GM12878 (cell line): ENCODE measurements at regions not wholly inside any gene's neighbourhood (a gene's known extent, or its start where the extent isn't known, plus 50 kb on each side); places are given as distances from the start of the nearest gene placed in this dataset.
A peak's percentile ranks its signal among the peaks of the same experiment; 100 is the strongest.

ENCODE experiments used
- ATF2 ChIP-seq: IDR thresholded peaks from 2 replicates; pipeline ENCODE4 v1.6.1; 2012; ENCODE audit warnings: low read length, inconsistent platforms
- ATF7 ChIP-seq: fragments of 450-650 bp; IDR thresholded peaks from 2 replicates; pipeline ENCODE4 v1.6.1; 2016; ENCODE audit warnings: low read depth, mild to moderate bottlenecking
- BACH1 ChIP-seq: fragments of 450-650 bp; IDR thresholded peaks from 2 replicates; pipeline ENCODE4 v1.6.1; 2017; ENCODE audit warnings: mild to moderate bottlenecking, borderline replicate concordance
- BCL11A ChIP-seq: IDR thresholded peaks from 2 replicates; pipeline ENCODE4 v1.6.1; 2011; ENCODE audit warnings: low read depth, low read length
- CBFB ChIP-seq: IDR thresholded peaks from 2 replicates; pipeline ENCODE4 v1.6.1; 2016; ENCODE audit warnings: antibody characterized with exemption, low read depth
- CBX5 ChIP-seq: sonication (generic); IDR thresholded peaks from 2 replicates; pipeline ENCODE4 v1.6.1; 2016; ENCODE audit warnings: low read depth, moderate library complexity, mild to moderate bottlenecking, inconsistent platforms
- CREB1 ChIP-seq: IDR thresholded peaks from 2 replicates; pipeline ENCODE4 v1.6.1; 2012; ENCODE audit warnings: low read depth, mild to moderate bottlenecking, inconsistent platforms
- CREM ChIP-seq: IDR thresholded peaks from 2 replicates; pipeline ENCODE4 v1.6.1; 2014; ENCODE audit warnings: antibody characterized with exemption, low read depth
- DPF2 ChIP-seq: fragments of 450-650 bp; IDR thresholded peaks from 2 replicates; pipeline ENCODE4 v1.6.1; 2017; ENCODE audit warnings: mild to moderate bottlenecking
- EGR1 ChIP-seq, 2 experiments: IDR thresholded peaks; 1 replicate in 1 of 2; 2 replicates in 1 of 2; pipeline ENCODE4 v1.6.1; 2011 to 2012; ENCODE audit warnings: low read depth in 2 of 2, low read length in 2 of 2, borderline replicate concordance in 1 of 2, mild to moderate bottlenecking in 1 of 2, moderate library complexity in 1 of 2
- ETV6 ChIP-seq, 2 experiments: fragments of 450-650 bp in 1 of 2; IDR thresholded peaks in 1 of 2; conservative IDR thresholded peaks in 1 of 2; 2 replicates each; pipeline ENCODE4 v1.6.1; 2014; ENCODE audit warnings: antibody characterized with exemption in 1 of 2, borderline replicate concordance in 1 of 2, low read depth in 1 of 2, mild to moderate bottlenecking in 1 of 2, moderate library complexity in 1 of 2
- FOXM1 ChIP-seq: IDR thresholded peaks from 2 replicates; pipeline ENCODE4 v1.6.1; 2012; ENCODE audit warnings: low read depth, mild to moderate bottlenecking, inconsistent platforms, low read length, moderate library complexity
- IKZF1 ChIP-seq: fragments of 450-650 bp; conservative IDR thresholded peaks from 2 replicates; pipeline ENCODE4 v1.6.1; 2017; ENCODE audit warnings: antibody characterized with exemption, mild to moderate bottlenecking
- IRF4 ChIP-seq: IDR thresholded peaks from 2 replicates; pipeline ENCODE4 v1.6.1; 2011; ENCODE audit warnings: low read depth, low read length
- KAT2A ChIP-seq: conservative IDR thresholded peaks from 2 replicates; pipeline ENCODE4 v1.6.1; 2011; ENCODE audit warnings: low read depth, low read length; ENCODE audit not compliant: control insufficient read depth
- MTA2 ChIP-seq: fragments of 450-650 bp; IDR thresholded peaks from 2 replicates; pipeline ENCODE4 v1.6.1; 2016; ENCODE audit warnings: low read depth, mild to moderate bottlenecking, moderate library complexity
- MTA3 ChIP-seq: IDR thresholded peaks from 2 replicates; pipeline ENCODE4 v1.6.1; 2012; ENCODE audit warnings: low read length, inconsistent platforms, borderline replicate concordance
- NR2F1 ChIP-seq: fragments of 450-650 bp; conservative IDR thresholded peaks from 2 replicates; pipeline ENCODE4 v1.6.1; 2017; ENCODE audit warnings: mild to moderate bottlenecking
- POLR2AphosphoS5 ChIP-seq: IDR thresholded peaks from 2 replicates; pipeline ENCODE4 v1.6.1; 2011; ENCODE audit warnings: mild to moderate bottlenecking, low read length, inconsistent platforms
- RUNX3 ChIP-seq: IDR thresholded peaks from 2 replicates; pipeline ENCODE4 v1.6.1; 2012; ENCODE audit warnings: low read length, inconsistent platforms
- SMAD5 ChIP-seq: IDR thresholded peaks from 2 replicates; pipeline ENCODE4 v1.6.1; 2016; ENCODE audit warnings: antibody characterized with exemption, low read depth
- SP1 ChIP-seq: IDR thresholded peaks from one replicate; pipeline ENCODE4 v1.6.1; 2011; ENCODE audit warnings: low read depth, low read length
- TCF12 ChIP-seq: IDR thresholded peaks from 2 replicates; pipeline ENCODE4 v1.6.1; 2011; ENCODE audit warnings: low read depth, mild to moderate bottlenecking, low read length
- TCF3 ChIP-seq: IDR thresholded peaks from 2 replicates; pipeline ENCODE4 v1.6.1; 2012; ENCODE audit warnings: low read depth, mild to moderate bottlenecking, low read length, borderline replicate concordance; ENCODE audit not compliant: insufficient read depth
- TCF7 ChIP-seq: IDR thresholded peaks from 2 replicates; pipeline ENCODE4 v1.6.1; 2014; ENCODE audit warnings: antibody characterized with exemption, borderline replicate concordance
- ZBED1 ChIP-seq: IDR thresholded peaks from 2 replicates; pipeline ENCODE4 v1.6.1; 2016; ENCODE audit warnings: borderline replicate concordance
- ZSCAN29 ChIP-seq: fragments of 450-650 bp; IDR thresholded peaks from 2 replicates; pipeline ENCODE4 v1.6.1; 2017; ENCODE audit warnings: mild to moderate bottlenecking, moderate library complexity
- TF ChIP-seq, protein P1 (sequence below): IDR thresholded peaks from 2 replicates; pipeline ENCODE4 v1.6.1; 2011; ENCODE audit warnings: borderline replicate concordance, low read depth, mild to moderate bottlenecking, moderate library complexity, low read length; ENCODE audit not compliant: insufficient read depth, poor library complexity, severe bottlenecking

DNA sequence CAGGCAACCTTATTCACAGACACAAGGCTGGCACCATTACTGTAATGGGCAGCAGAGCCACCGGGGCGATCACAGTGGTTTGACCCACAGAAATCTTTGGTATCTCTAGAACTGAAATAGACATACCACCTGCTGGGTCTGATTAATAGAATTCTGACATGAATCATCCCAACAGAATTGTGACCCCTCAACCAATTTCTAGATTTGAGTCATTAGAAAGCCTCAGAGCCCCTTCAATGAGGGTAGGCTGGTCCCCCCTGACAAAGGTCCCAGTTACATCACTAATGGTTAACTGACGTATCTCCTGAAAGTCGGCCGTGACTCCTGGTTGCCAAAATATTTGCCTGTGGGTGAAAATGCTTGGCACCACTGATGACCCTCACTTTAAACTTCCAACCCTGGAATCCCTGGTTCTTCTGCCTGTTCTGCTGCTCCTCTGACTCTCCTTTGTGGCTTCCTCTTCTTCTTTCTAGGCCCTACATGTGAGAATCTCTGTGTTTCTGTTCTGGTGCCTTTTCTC lies 124.9 kb upstream of the ARID1B start (continued):
- TF ChIP-seq ETV6 (conservative IDR thresholded peaks at IDR 0.05 in 1 of 2, IDR thresholded peaks at IDR 0.05 in 1 of 2; ENCODE audit: borderline replicate concordance in 1 of 2, low read depth in 1 of 2) (peak in 1 of 2 experiments; percentile 82; a peak in 2 of 4 replicates), TCF12 (peak; percentile 69; the same call in 1 of the 2 replicates), POLR2AphosphoS5 (no peak), IKZF1 (peak; percentile 42; the same call in 1 of the 2 replicates), TCF3 (peak; percentile 54; the same call in 1 of the 2 replicates), ZSCAN29 (no peak), TCF7 (peak; percentile 60; the same call in 1 of the 2 replicates), DPF2 (peak; percentile 44; the same call in 1 of the 2 replicates), EGR1 (IDR thresholded peaks at IDR 0.05; ENCODE audit: borderline replicate concordance in 1 of 2, low read depth in 2 of 2, low read length in 2 of 2) (no peak), BCL11A (peak; percentile 82; the same call in 1 of the 2 replicates), FOXM1 (peak; percentile 91), RUNX3 (peak; percentile 88), SP1 (no peak), ZBED1 (peak; percentile 99), BACH1 (no peak), ATF7 (no peak), KAT2A (no peak), CREB1 (peak; percentile 84), CREM (peak; percentile 94), IRF4 (peak; percentile 86; the same call in 1 of the 2 replicates), NR2F1 (peak; percentile 77), SMAD5 (peak; percentile 95), CBFB (peak; percentile 96), MTA3 (peak; percentile 96), CBX5 (peak; percentile 47; the same call in 1 of the 2 replicates), ATF2 (peak; percentile 80), MTA2 (peak; percentile 39; the same call in 1 of the 2 replicates)
- TF ChIP-seq, protein P1, sequence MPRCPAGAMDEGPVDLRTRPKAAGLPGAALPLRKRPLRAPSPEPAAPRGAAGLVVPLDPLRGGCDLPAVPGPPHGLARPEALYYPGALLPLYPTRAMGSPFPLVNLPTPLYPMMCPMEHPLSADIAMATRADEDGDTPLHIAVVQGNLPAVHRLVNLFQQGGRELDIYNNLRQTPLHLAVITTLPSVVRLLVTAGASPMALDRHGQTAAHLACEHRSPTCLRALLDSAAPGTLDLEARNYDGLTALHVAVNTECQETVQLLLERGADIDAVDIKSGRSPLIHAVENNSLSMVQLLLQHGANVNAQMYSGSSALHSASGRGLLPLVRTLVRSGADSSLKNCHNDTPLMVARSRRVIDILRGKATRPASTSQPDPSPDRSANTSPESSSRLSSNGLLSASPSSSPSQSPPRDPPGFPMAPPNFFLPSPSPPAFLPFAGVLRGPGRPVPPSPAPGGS: peak; percentile 76
